ENCODE measurements at regions not wholly inside any gene's neighbourhood (a gene's known extent, or its start where the extent isn't known, plus 50 kb on each side); places are given as distances from the start of the nearest gene placed in this dataset.
"Not testable (repeated sequence)": the region's sequence is repeated elsewhere in the genome, so short reads cannot be mapped to it uniquely, and the experiment has no call there.

DNA sequence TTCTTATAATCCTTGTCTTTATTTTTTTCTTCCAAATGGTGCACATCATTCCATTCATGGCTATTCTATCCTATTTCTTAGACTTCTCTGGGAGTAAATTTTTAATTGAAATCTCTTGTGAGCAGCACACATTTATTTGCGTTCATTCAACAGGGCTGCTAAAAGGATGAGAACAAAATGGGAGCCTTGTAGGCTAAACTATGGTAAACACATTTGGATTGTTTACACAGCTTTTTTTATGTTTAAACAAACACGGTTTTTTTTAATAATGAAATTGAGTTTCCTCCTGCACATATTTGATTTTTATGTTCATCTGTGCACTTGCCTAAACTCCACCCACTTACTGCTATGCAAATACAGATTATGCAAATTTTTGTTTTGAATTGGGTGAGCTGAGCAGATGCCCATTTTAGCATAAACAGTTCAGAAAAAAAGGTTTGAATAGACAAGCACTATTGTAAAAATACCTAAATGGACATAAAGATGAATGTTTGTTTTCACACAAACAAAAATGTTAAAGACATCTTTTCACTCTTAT, 92.0 kb downstream of the OLIG3 start:
- Histone ChIP-seq H3K27ac (ENCODE audit: low read depth, low read length) (no peak overlapping the region), H3K36me3 (ENCODE audit: control insufficient read depth, insufficient read depth, low read length) (no peaks in the 10 kb centered on the region), H3K27me3 (ENCODE audit: control insufficient read depth, insufficient read depth, low read length) (no peaks in the 10 kb centered on the region), H3K9me3 (ENCODE audit: control insufficient read depth, insufficient read depth, low read length) (peaks cover 3% of the 10 kb centered on the region), H3K4me3 (ENCODE audit: low read depth, low read length) (no peak overlapping the region), H3K4me1 (ENCODE audit: control insufficient read depth, insufficient read depth, low read length) (no peaks in the 10 kb centered on the region)
- no CpG with 5 or more reads among the region's 2 CpGs for WGBS (ENCODE audit: insufficient coverage)
- DNase-seq (ENCODE audit: low read depth in 4 of 6, low spot score in 6 of 6): peak in 1 of 6 donors; percentile 74

DNA sequence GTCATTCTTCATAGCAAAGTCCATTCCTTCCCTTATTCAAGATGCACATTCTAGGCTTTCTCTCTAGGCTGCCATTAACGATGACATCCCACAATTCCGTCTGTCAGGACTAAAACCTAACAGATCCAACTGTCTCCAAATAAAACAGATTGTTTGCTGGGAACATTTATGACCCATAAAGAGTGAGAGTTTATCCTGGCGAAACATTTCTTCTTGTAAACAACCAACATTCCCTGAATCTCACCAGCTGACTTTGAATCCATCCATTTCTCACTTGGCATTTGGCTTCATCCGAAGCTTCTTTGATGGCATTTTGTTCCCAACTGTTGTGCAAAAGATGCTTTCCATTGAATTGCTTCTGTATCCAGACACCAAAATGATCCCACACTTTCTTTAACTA, 93.1 kb downstream of the OLIG3 start:
- 86% methylated on average over 4 of the region's 4 CpGs for WGBS (ENCODE audit: insufficient coverage)
- Histone ChIP-seq H3K4me3 (ENCODE audit: low read depth, low read length) (no peak overlapping the region), H3K9me3 (ENCODE audit: control insufficient read depth, insufficient read depth, low read length) (no peaks in the 10 kb centered on the region), H3K36me3 (ENCODE audit: control insufficient read depth, insufficient read depth, low read length) (no peaks in the 10 kb centered on the region), H3K4me1 (ENCODE audit: control insufficient read depth, insufficient read depth, low read length) (no peaks in the 10 kb centered on the region), H3K27ac (ENCODE audit: low read depth, low read length) (no peak overlapping the region), H3K27me3 (ENCODE audit: control insufficient read depth, insufficient read depth, low read length) (no peaks in the 10 kb centered on the region)
- DNase-seq (ENCODE audit: low read depth in 4 of 6, low spot score in 6 of 6): peak in 1 of 6 donors; percentile 85

DNA sequence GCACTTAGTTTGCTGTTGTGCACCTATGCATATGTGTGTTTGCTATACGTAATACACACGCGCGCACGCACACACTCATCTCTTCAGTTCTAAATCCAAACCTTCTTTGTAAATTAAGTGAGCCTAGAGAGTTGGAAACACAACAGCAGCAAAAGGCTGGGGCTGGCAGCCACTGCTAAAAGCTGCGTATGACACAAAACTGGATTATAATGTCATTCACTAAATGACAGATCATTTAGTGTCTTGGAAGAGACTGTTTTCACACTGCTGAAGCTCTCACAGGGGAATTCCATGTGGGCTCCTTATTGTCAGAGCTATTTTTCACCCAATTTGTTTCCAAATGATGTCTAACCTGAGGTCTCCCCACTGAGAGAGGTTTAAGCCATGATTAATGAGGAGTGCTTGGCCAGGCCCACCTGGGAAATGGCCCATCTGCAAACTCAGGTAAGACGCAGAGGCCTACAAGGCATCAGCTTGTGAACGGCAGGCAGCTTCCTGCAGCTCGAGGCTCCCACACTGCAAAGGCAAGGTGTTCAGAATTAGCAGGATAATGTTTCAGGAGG, 94.2 kb downstream of the OLIG3 start:
- no peaks in the 10 kb centered on the region for H3K36me3 ChIP-seq (ENCODE audit: control insufficient read depth, insufficient read depth, low read length)
- 35% methylated on average over 2 of the region's 9 CpGs for WGBS (ENCODE audit: insufficient coverage)
- H3K4me3 ChIP-seq (ENCODE audit: low read depth, low read length): no peak overlapping the region
- no peaks in the 10 kb centered on the region for H3K4me1 ChIP-seq (ENCODE audit: control insufficient read depth, insufficient read depth, low read length)
- no peaks in the 10 kb centered on the region for H3K9me3 ChIP-seq (ENCODE audit: control insufficient read depth, insufficient read depth, low read length)
- no peak overlapping the region for H3K27ac ChIP-seq (ENCODE audit: low read depth, low read length)
- no peaks in the 10 kb centered on the region for H3K27me3 ChIP-seq (ENCODE audit: control insufficient read depth, insufficient read depth, low read length)
- peak in 2 of 6 donors; percentile 67 to 68 for DNase-seq (ENCODE audit: low read depth in 4 of 6, low spot score in 6 of 6)

DNA sequence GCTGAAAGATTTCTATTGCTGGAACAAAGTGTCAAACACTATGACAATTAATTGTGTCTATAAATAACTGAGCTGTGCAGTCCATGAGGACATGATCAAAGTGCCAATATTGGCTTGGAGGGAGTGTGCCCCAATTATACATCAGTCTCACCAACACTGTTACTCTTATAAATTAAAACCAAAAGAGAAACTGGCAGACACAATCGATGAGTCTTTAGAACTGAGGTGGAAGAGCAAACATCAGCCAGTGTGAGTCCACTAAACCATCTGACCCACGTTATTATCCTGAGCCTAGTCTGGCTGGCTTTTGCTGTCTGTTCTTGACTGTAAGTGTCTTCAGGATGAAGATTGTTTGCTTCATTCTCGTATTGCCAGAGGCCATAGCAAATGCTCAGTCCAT, 98.9 kb downstream of the OLIG3 start:
- Histone ChIP-seq H3K4me1 (ENCODE audit: control insufficient read depth, insufficient read depth, low read length) (no peaks in the 10 kb centered on the region), H3K27me3 (ENCODE audit: control insufficient read depth, insufficient read depth, low read length) (no peaks in the 10 kb centered on the region), H3K27ac (ENCODE audit: low read depth, low read length) (no peak overlapping the region), H3K4me3 (ENCODE audit: low read depth, low read length) (no peak overlapping the region), H3K9me3 (ENCODE audit: control insufficient read depth, insufficient read depth, low read length) (no peaks in the 10 kb centered on the region), H3K36me3 (ENCODE audit: control insufficient read depth, insufficient read depth, low read length) (no peaks in the 10 kb centered on the region)
- DNase-seq (ENCODE audit: low read depth in 4 of 6, low spot score in 6 of 6): no peak
- WGBS (ENCODE audit: insufficient coverage): 100% methylated on average over 2 of the region's 3 CpGs

DNA sequence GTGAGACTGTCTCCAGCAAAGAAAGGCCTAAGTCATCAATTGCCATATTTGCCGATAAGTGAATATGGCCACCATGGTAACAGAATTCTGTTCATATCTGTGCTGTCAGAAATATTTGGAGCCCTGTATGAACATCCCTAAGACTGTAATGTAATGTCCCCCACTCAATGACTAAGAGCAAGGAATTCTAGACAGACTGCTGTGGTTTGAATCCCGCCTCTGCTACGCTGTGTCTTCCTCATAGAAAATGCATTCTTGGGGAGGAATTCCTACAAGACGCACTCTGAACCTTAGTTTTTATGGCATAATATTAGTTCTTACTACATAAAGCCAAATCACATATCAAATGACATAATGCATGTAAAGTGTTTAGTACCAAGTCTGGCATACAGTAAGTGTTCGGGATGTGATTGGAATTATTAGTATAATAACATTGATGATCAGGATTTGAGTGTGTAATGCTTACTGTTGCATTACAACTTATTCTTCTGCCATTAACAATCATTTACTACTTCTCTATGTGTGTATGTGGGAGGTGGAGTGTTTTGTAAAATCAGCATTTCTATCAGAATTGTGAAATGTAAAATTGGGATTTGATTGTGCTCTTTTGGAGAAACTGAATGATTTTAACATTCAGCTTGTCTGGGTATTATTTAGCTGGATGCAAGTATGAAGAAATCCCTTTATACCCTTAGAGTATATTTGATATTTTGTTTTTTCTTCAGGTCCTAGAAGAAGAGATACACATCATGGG, 103.0 kb downstream of the OLIG3 start:
- no peaks in the 10 kb centered on the region for H3K4me1 ChIP-seq (ENCODE audit: control insufficient read depth, insufficient read depth, low read length)
- WGBS (ENCODE audit: insufficient coverage): 100% methylated on average over 1 of the region's 5 CpGs
- H3K27me3 ChIP-seq (ENCODE audit: control insufficient read depth, insufficient read depth, low read length): no peaks in the 10 kb centered on the region
- H3K36me3 ChIP-seq (ENCODE audit: control insufficient read depth, insufficient read depth, low read length): no peaks in the 10 kb centered on the region
- H3K9me3 ChIP-seq (ENCODE audit: control insufficient read depth, insufficient read depth, low read length): no peaks in the 10 kb centered on the region
- DNase-seq (ENCODE audit: low read depth in 4 of 6, low spot score in 6 of 6): no peak
- no peak overlapping the region for H3K27ac ChIP-seq (ENCODE audit: low read depth, low read length)
- no peak overlapping the region for H3K4me3 ChIP-seq (ENCODE audit: low read depth, low read length)

DNA sequence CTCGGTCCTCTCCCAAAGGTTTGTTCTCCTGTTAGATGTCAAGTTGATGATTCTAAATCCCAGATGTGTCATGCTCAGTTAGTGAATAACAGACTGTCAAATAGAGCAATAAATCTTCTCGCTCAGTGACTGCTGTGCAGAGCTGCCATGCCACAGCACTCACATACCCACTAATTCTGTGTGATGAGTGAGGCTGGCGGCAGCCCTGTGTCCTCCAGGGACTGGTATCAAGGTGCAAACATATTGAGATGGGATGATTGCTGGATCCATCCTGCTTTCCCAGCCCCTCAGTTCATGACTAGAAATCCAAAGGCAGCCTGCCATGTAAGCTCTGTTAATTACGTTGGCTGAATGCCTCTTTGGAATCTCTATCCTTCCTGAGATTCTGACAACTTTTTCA, 103.9 kb downstream of the OLIG3 start:
- Histone ChIP-seq H3K9me3 (ENCODE audit: control insufficient read depth, insufficient read depth, low read length) (no peaks in the 10 kb centered on the region), H3K27ac (ENCODE audit: low read depth, low read length) (no peak overlapping the region), H3K27me3 (ENCODE audit: control insufficient read depth, insufficient read depth, low read length) (no peaks in the 10 kb centered on the region), H3K4me1 (ENCODE audit: control insufficient read depth, insufficient read depth, low read length) (no peaks in the 10 kb centered on the region), H3K4me3 (ENCODE audit: low read depth, low read length) (no peak overlapping the region), H3K36me3 (ENCODE audit: control insufficient read depth, insufficient read depth, low read length) (no peaks in the 10 kb centered on the region)
- DNase-seq (ENCODE audit: low read depth in 4 of 6, low spot score in 6 of 6): peak in 2 of 6 donors; percentile 43 to 50
- no CpG with 5 or more reads among the region's 4 CpGs for WGBS (ENCODE audit: insufficient coverage)

DNA sequence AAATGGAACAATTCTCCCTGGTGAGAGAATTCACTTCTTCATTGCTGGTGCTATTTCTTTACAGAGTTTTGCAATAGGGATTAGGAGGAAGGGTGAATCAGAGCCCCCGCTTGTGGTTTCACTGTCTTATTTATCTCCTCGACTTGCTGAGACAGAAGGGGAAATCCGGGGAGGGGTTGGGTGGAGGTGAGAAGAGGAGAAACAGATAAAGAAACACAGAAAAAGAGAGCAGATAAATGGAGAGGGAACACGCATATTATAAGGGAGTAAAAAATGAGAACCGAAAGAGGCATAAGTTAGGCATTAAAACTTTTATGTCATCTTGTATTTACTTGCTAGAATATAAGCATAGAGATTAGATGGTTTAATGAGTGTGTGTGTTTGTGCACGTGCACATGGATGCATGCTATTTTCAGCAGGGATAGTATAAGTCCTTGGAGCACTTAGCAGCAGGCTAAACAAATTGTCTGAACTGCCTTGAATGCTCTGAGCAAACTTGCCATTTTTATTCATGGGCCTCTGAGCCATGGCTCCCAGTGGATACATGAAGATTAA, 105.0 kb downstream of the OLIG3 start:
- Histone ChIP-seq H3K4me1 (ENCODE audit: control insufficient read depth, insufficient read depth, low read length) (no peaks in the 10 kb centered on the region), H3K27me3 (ENCODE audit: control insufficient read depth, insufficient read depth, low read length) (no peaks in the 10 kb centered on the region), H3K4me3 (ENCODE audit: low read depth, low read length) (no peak overlapping the region), H3K36me3 (ENCODE audit: control insufficient read depth, insufficient read depth, low read length) (no peaks in the 10 kb centered on the region), H3K9me3 (ENCODE audit: control insufficient read depth, insufficient read depth, low read length) (no peaks in the 10 kb centered on the region), H3K27ac (ENCODE audit: low read depth, low read length) (no peak overlapping the region)
- WGBS (ENCODE audit: insufficient coverage): 76% methylated on average over 4 of the region's 6 CpGs
- peak in 1 of 6 donors; percentile 37 for DNase-seq (ENCODE audit: low read depth in 4 of 6, low spot score in 6 of 6)

DNA sequence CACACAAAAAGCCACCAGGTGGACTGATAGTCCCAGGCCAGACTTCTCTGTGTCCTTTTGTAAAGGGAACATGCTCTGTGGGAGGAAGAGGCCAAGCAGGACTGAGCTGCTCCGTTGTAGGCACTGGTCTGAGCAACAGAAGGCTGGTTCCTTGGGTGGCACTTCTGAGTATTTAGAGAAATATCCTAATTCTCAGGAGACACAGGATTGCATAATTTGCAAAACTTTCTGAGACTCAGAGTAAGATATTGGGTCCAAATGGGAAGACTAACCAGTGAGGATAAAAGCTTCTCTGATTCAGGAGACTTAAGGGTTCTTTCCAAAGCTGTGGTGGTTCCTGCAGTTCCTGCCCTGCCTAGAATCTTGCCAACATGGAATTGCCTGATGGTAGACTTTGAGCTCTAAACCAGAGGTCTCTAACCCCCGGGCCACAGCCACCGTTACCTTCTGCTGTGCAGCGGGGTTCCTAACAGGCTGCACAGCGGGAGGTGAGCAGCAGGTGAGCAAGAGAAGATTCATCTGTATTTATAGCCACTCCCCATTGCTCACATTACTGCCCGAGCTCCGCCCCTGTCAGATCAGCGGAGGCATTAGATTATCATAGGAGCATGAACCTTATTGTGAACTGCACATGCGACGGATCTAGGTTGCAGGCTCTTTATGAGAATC, 107.0 kb downstream of the OLIG3 start:
- no peaks in the 10 kb centered on the region for H3K36me3 ChIP-seq (ENCODE audit: control insufficient read depth, insufficient read depth, low read length)
- DNase-seq (ENCODE audit: low read depth in 4 of 6, low spot score in 6 of 6): no peak
- H3K27ac ChIP-seq (ENCODE audit: low read depth, low read length): no peak overlapping the region
- H3K4me3 ChIP-seq (ENCODE audit: low read depth, low read length): no peak overlapping the region
- H3K27me3 ChIP-seq (ENCODE audit: control insufficient read depth, insufficient read depth, low read length): no peaks in the 10 kb centered on the region
- no peaks in the 10 kb centered on the region for H3K4me1 ChIP-seq (ENCODE audit: control insufficient read depth, insufficient read depth, low read length)
- H3K9me3 ChIP-seq (ENCODE audit: control insufficient read depth, insufficient read depth, low read length): no peaks in the 10 kb centered on the region
- 71% methylated on average over 8 of the region's 10 CpGs for WGBS (ENCODE audit: insufficient coverage)

DNA sequence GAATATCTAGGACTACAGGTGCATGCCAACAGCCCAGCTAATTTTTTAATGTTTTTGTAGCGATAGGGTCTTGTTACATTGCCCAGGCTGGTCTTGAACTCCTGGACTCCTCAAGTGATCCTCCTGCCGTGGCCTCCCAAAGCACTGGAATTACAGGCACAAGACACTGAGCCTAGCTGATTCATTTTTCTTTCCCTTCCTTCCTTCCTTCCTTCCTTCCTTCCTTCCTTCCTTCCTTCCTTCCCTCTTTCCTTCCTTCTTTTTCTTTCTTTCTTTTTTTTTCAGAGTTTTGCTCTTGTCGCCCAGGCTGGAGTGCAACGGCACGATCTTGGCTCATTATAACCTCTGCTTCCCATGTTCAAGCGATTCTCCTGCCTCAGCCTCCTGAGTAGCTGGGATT, 110.9 kb downstream of the OLIG3 start:
- H3K4me3 ChIP-seq (ENCODE audit: low read depth, low read length); H3K4me1 ChIP-seq (ENCODE audit: control insufficient read depth, insufficient read depth, low read length); DNase-seq (ENCODE audit: low read depth in 4 of 6, low spot score in 6 of 6); H3K27me3 ChIP-seq (ENCODE audit: control insufficient read depth, insufficient read depth, low read length); H3K27ac ChIP-seq (ENCODE audit: low read depth, low read length); H3K36me3 ChIP-seq (ENCODE audit: control insufficient read depth, insufficient read depth, low read length); H3K9me3 ChIP-seq (ENCODE audit: control insufficient read depth, insufficient read depth, low read length): not testable (repeated sequence)
- WGBS (ENCODE audit: insufficient coverage): 93% methylated on average over 6 of the region's 6 CpGs

Measured in spinal cord (tissue), 9 donors.